DMS114 treated with DMSO at 0.1 percent for 48 hours (cell line): ENCODE measurements at regions not wholly inside any gene's neighbourhood (a gene's known extent, or its start where the extent isn't known, plus 50 kb on each side); places are given as distances from the start of the nearest gene placed in this dataset.

Experiments
- DNase-seq: peaks from one replicate; lab custom pipeline; 2025; ENCODE audit not compliant: unreplicated experiment; lab: John Stamatoyannopoulos, UW

- DNase-seq: no peak
These were observed 220.7 kb upstream of the TMEM161B start for GRCh38 chr5:88489364-88489763.

- DNase-seq: no peak
These were observed 219.9 kb upstream of the TMEM161B start for GRCh38 chr5:88488561-88488960.

- no peak for DNase-seq
These were observed 219.5 kb upstream of the TMEM161B start for GRCh38 chr5:88488130-88488529.

- DNase-seq: no peak
These were observed 218.4 kb upstream of the TMEM161B start for GRCh38 chr5:88487066-88487465.

GRCh38 chr5:88486431-88486830 lies 217.8 kb upstream of the TMEM161B start:
- DNase-seq: no peak

- no peak for DNase-seq
These were observed 216.9 kb upstream of the TMEM161B start for GRCh38 chr5:88485531-88485930.

GRCh38 chr5:88483964-88484672 lies 215.5 kb upstream of the TMEM161B start:
- no peak for DNase-seq

GRCh38 chr5:88480801-88481499 lies 212.3 kb upstream of the TMEM161B start:
- no peak for DNase-seq

- DNase-seq: no peak
These were observed 211.6 kb upstream of the TMEM161B start for GRCh38 chr5:88480245-88480644.

GRCh38 chr5:88474574-88474973 lies 205.9 kb upstream of the TMEM161B start:
- DNase-seq: no peak

GRCh38 chr5:88470745-88471144 lies 202.1 kb upstream of the TMEM161B start:
- DNase-seq: no peak

- DNase-seq: no peak
These were observed 191.3 kb upstream of the TMEM161B start for GRCh38 chr5:88459971-88460370.

- DNase-seq: no peak
These were observed 184.2 kb upstream of the TMEM161B start for GRCh38 chr5:88452820-88453219.

- no peak for DNase-seq
These were observed 181.6 kb upstream of the TMEM161B start for GRCh38 chr5:88450239-88450638.

GRCh38 chr5:88438006-88438405 lies 169.4 kb upstream of the TMEM161B start:
- DNase-seq: no peak

- no peak for DNase-seq
These were observed 167.6 kb upstream of the TMEM161B start for GRCh38 chr5:88436290-88436689.

- DNase-seq: no peak
These were observed 160.0 kb upstream of the TMEM161B start for GRCh38 chr5:88428633-88429032.

GRCh38 chr5:88426441-88426840 lies 157.8 kb upstream of the TMEM161B start:
- DNase-seq: no peak

GRCh38 chr5:88425124-88425523 lies 156.5 kb upstream of the TMEM161B start:
- no peak for DNase-seq

- no peak for DNase-seq
These were observed 151.3 kb upstream of the TMEM161B start for GRCh38 chr5:88419931-88420330.

- DNase-seq: no peak
These were observed 138.7 kb upstream of the TMEM161B start for GRCh38 chr5:88407341-88407740.

GRCh38 chr5:88405783-88406182 lies 137.1 kb upstream of the TMEM161B start:
- no peak for DNase-seq

- no peak for DNase-seq
These were observed 135.8 kb upstream of the TMEM161B start for GRCh38 chr5:88404405-88404804.
